ENCODE measurements at regions not wholly inside any gene's neighbourhood (a gene's known extent, or its start where the extent isn't known, plus 50 kb on each side); places are given as distances from the start of the nearest gene placed in this dataset.

DNA sequence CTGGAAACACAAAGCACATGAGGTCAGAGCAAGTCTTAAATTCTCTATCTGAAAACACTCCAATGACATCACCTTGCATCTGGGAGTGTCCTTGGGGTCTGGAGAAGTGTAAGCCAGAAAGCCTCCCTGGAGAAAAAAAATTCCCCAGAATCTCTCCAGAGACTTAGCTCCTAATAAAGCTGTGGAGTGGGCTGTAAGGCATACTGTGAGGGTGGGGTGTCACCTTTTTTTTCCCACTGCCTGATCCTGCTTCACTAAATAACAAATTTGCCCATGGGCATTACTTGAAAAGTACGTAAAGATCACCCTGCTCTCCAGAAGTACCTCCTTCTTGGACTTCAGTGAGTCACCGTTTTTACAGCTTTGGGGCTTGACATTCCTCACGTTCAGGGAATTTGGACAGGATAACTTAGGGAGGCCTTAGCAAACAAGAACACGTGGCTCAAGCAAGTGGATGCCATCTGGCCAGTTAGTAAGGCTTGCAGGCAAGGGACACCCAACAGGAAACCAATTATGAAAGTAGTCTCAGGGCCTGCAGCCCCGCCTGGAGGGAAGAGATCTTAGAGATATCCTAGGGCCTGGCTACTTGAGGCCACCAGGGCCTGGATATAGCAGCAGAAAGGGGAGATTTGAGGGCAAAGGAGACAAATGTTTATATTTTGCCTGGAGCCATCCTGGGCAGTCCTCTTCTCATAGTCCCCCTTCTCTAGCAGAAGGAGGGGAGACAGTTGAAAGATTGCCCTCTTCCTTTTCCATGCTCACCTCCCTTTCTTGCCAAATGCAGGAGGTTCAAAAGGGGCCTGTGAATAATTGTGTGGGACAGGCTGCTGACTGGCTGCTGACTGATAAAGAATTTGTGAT is 60.1 kb upstream of the PLAC1 start:
- H3K4me3 ChIP-seq (ENCODE audit: low read length) = no peak overlapping the region
- peak; percentile 98 for DNase-seq (ENCODE audit: low read depth)
- TF ChIP-seq, protein P1, sequence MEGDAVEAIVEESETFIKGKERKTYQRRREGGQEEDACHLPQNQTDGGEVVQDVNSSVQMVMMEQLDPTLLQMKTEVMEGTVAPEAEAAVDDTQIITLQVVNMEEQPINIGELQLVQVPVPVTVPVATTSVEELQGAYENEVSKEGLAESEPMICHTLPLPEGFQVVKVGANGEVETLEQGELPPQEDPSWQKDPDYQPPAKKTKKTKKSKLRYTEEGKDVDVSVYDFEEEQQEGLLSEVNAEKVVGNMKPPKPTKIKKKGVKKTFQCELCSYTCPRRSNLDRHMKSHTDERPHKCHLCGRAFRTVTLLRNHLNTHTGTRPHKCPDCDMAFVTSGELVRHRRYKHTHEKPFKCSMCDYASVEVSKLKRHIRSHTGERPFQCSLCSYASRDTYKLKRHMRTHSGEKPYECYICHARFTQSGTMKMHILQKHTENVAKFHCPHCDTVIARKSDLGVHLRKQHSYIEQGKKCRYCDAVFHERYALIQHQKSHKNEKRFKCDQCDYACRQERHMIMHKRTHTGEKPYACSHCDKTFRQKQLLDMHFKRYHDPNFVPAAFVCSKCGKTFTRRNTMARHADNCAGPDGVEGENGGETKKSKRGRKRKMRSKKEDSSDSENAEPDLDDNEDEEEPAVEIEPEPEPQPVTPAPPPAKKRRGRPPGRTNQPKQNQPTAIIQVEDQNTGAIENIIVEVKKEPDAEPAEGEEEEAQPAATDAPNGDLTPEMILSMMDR (conservative IDR thresholded peaks at IDR 0.05; ENCODE audit: low read length) = peak; percentile 46

DNA sequence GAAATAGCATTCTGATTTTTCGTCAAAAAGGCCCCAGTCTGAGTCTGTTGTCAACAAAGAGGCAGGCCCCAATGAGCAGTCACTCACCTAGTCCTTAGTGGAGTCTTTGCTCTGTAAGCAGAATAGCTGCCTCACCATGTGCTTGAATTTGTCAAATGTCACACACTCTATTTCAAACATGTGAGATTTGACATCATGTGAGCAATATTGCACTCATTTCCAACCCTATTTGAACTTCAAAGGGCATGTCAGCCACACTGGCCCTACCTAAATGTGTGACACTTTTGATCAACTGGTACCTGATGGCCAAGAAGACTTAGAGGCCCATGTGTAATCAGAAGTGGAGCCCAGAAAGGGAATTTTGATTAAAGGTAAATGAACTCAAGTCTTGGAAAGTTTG is 59.4 kb upstream of the PLAC1 start:
- H3K4me3 ChIP-seq (ENCODE audit: low read length) = no peak overlapping the region
- DNase-seq (ENCODE audit: low read depth) = no peak
- TF ChIP-seq, protein P1 (conservative IDR thresholded peaks at IDR 0.05; ENCODE audit: low read length) = no peak

DNA sequence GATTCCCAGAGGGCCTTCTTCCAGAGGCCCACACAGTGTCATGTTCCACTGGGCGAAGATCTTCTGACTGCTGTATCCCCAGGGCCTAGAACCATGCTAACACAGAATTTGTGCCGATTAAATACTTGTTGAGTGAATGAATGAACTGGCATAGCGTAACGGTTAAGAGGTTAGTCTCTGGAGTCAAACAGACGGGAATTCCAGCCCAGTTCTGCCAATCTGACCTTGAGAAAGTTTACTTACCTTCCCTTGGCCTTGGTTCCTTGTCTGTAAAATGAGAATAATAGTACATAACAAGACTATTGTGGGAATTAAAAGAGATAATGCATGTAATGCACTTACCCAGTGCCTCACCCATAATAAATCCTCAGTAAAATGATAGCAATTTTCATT is 58.3 kb upstream of the PLAC1 start:
- TF ChIP-seq, protein P1 (conservative IDR thresholded peaks at IDR 0.05; ENCODE audit: low read length) = no peak
- no peak for DNase-seq (ENCODE audit: low read depth)
- no peak overlapping the region for H3K4me3 ChIP-seq (ENCODE audit: low read length)

DNA sequence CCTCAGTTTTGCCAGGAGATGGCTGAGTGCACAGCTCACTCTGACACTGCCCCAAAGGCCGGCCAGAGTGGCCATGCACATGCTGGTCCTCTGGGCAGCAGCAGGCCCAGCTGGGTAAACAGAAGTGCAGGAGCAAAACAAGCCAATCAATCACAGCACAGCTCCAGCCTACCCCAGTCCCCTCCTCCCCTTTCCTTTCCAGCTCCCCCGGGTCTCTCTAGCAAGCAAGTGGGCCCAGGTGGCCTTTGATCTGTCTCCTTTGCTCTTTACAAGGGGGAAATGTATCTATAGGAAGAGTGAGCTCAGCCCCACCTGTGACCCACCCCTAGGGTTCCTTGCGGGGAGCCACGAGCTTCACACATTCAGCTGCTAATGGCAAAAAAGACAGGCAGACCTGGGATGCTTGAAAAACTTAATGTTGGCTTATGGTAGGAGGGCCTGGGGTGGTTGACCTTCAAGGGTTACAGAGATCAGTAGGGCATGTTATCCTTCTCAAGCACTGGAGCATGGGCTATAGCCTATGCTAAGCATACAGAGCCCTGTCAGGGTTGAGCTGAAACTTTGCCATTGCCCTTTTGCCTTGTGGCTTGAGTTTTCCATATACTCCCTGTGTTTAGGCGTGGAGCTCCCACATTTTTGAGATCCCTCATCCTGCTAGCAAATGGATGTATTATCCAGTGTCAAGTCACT is 57.8 kb upstream of the PLAC1 start:
- DNase-seq (ENCODE audit: low read depth) = no peak
- H3K4me3 ChIP-seq (ENCODE audit: low read length) = no peak overlapping the region
- TF ChIP-seq, protein P1 (conservative IDR thresholded peaks at IDR 0.05; ENCODE audit: low read length) = no peak

DNA sequence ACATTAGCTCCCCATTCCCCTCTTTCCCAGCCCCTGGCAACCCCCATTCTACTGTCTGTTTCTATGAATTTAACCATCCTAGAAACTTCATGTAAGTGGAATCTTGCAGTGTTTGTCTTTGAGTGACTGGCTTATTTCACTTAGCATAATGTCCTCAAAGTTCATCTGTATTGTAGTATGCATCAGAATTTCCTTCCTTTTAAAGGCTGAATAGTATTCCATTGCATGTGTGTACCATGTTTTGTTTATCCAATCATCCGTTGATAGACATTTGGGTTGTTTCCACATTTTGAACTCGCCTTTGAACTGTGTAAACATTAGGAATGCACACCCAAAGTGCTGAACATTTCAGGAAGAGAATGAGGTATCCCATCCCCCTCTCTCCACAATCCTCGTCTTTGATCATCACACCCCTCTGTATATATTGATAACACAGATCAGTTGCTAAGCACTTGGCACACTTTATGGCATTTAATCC is 56.4 kb upstream of the PLAC1 start:
- H3K4me3 ChIP-seq (ENCODE audit: low read length) = no peak overlapping the region
- no peak for DNase-seq (ENCODE audit: low read depth)
- TF ChIP-seq, protein P1 (conservative IDR thresholded peaks at IDR 0.05; ENCODE audit: low read length) = no peak

DNA sequence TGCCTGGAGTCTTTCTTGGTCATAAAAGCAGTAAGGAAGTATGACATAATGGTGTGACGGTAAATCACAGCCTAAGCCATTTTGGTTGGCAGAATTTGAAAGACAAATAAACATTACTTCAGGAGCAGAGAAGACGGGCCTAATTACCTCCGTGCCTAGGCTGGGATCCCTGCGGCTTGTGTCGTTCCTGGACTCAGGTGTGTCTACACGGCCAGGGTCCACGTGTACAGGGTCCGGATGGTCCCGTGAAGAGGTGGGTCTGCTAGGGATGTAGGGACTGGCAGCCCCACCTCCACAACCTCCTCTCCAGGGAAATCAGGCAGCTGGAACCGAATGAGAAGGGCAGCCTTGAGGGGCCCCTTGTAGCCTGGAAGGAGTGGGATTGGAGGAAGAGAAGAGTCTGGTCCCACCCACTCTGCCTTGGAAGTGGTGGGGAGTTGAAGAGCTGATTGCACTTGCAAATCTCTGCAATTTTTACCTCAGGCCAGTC is 55.4 kb upstream of the PLAC1 start:
- H3K4me3 ChIP-seq (ENCODE audit: low read length) = no peak overlapping the region
- TF ChIP-seq, protein P1 (conservative IDR thresholded peaks at IDR 0.05; ENCODE audit: low read length) = no peak
- no peak for DNase-seq (ENCODE audit: low read depth)

Measured in AG10803 (cell line).